GM12878 (cell line): ENCODE measurements at regions not wholly inside any gene's neighbourhood (a gene's known extent, or its start where the extent isn't known, plus 50 kb on each side); places are given as distances from the start of the nearest gene placed in this dataset.

Source experiments
- ATAC-seq: fragments of 200-7000 bp; cut with Tn5 transposase; 3 replicates; pipeline ENCODE4 v1.9.1; 2020; ENCODE audit warnings: mild to moderate bottlenecking, moderate library complexity
- BruUV-seq: library from RNA; stranded (reverse); fragments of 400-500 nt; replicated peaks from 2 replicates; lab custom pipeline; 2021; lab: Mats Ljungman, UMichigan
- CTCF ChIA-PET: fragments of 300-600 bp; sonication (Branson Sonifier 250); formaldehyde crosslinking; extraction: SDS; loops from one replicate; lab custom pipeline; 2021; ENCODE audit warnings: inconsistent platforms; lab: Yijun Ruan, JAX
- POLR2A ChIA-PET: fragments of 350-600 bp; formaldehyde crosslinking; extraction: SDS; loops from one replicate; lab custom pipeline; 2021; ENCODE audit warnings: inconsistent platforms; lab: Charles Lee
- RAD21 ChIA-PET: fragments of 300-600 bp; sonication (Branson Sonifier 250); formaldehyde crosslinking; loops from one replicate; lab custom pipeline; 2023; ENCODE audit warnings: antibody characterized with exemption; ENCODE audit not compliant: unreplicated experiment; lab: Charles Lee
- SMC1A ChIA-PET: fragments of 300-600 bp; sonication (Branson Sonifier 250); formaldehyde crosslinking; loops from one replicate; lab custom pipeline; 2023; ENCODE audit not compliant: unreplicated experiment, uncharacterized antibody; lab: Charles Lee
- DNase-seq: peaks from one replicate; pipeline ENCODE4 v3.0.0-alpha.2; 2011; ENCODE audit warnings: low read depth, low spot score
- FAIRE-seq: peaks from 3 replicates; lab custom pipeline; 2011; peaks lifted over from hg19 to GRCh38; lab: Jason Lieb, UNC
- H2AFZ ChIP-seq: 2 replicates; pipeline ENCODE4 v1.6.0; 2011; ENCODE audit warnings: low read depth, low read length, control low read depth; ENCODE audit not compliant: control insufficient read depth
- H3K27ac ChIP-seq: 2 replicates; pipeline ENCODE4 v1.5.1; 2011; ENCODE audit warnings: control low read depth; ENCODE audit not compliant: control insufficient read depth, insufficient read depth
- H3K27me3 ChIP-seq, 2 experiments: replicated peaks in 1 of 2; 2 replicates each; pipeline versions ENCODE4 v1.6.0 to v1.6.1; 2011; ENCODE audit warnings: low read length in 1 of 2; ENCODE audit not compliant: control insufficient read depth in 2 of 2, insufficient read depth in 2 of 2
- H3K36me3 ChIP-seq, 2 experiments: 2 replicates each; pipeline ENCODE4 v1.5.1; 2011; ENCODE audit warnings: low read length in 1 of 2; ENCODE audit not compliant: control insufficient read depth in 2 of 2, insufficient read depth in 2 of 2
- H3K4me1 ChIP-seq: 2 replicates; pipeline ENCODE4 v1.6.1; 2011; ENCODE audit warnings: mild to moderate bottlenecking, low read length, moderate library complexity, mixed read lengths; ENCODE audit not compliant: control insufficient read depth, insufficient read depth
- H3K4me2 ChIP-seq: 2 replicates; pipeline ENCODE4 v1.6.0; 2011; ENCODE audit warnings: control low read depth; ENCODE audit not compliant: control insufficient read depth, insufficient read depth
- H3K4me3 ChIP-seq: fragments of 200-600 bp; sonication (generic); 2 replicates; pipeline ENCODE4 v1.5.1; 2016
- H3K79me2 ChIP-seq: 2 replicates; pipeline ENCODE4 v1.6.0; 2011; ENCODE audit warnings: low read length; ENCODE audit not compliant: control insufficient read depth, insufficient read depth
- H3K9ac ChIP-seq: 2 replicates; pipeline ENCODE4 v1.8.0; 2011; ENCODE audit warnings: low read length, control low read depth, mixed read lengths; ENCODE audit not compliant: control insufficient read depth, insufficient read depth
- H3K9me3 ChIP-seq: replicated peaks from 3 replicates; pipeline ENCODE4 v1.5.1; 2011; ENCODE audit warnings: mild to moderate bottlenecking, low read length; ENCODE audit not compliant: control insufficient read depth, insufficient read depth
- H4K20me1 ChIP-seq: 2 replicates; pipeline ENCODE4 v1.6.0; 2011; ENCODE audit not compliant: control insufficient read depth, insufficient read depth
- CBX3 ChIP-seq: fragments of 200-600 bp; sonication (generic); IDR thresholded peaks from 2 replicates; pipeline ENCODE4 v1.6.1; 2016; ENCODE audit warnings: low read depth, borderline replicate concordance
- FOS ChIP-seq: IDR thresholded peaks from 3 replicates; pipeline ENCODE4 v1.6.1; 2011; ENCODE audit warnings: borderline replicate concordance; ENCODE audit not compliant: insufficient read length; ENCODE audit errors: extremely low read depth
- LARP7 ChIP-seq: fragments of 450-650 bp; IDR thresholded peaks from 2 replicates; pipeline ENCODE4 v1.6.1; 2017; ENCODE audit warnings: mild to moderate bottlenecking
- MTA2 ChIP-seq: fragments of 450-650 bp; IDR thresholded peaks from 2 replicates; pipeline ENCODE4 v1.6.1; 2016; ENCODE audit warnings: low read depth, mild to moderate bottlenecking, moderate library complexity
- NRF1 ChIP-seq: conservative IDR thresholded peaks from 2 replicates; pipeline ENCODE4 v1.6.1; 2011; ENCODE audit warnings: mild to moderate bottlenecking, low read depth, low read length, improper control_type of control experiment
- POLR2AphosphoS5 ChIP-seq: IDR thresholded peaks from 2 replicates; pipeline ENCODE4 v1.6.1; 2011; ENCODE audit warnings: mild to moderate bottlenecking, low read length, inconsistent platforms
- POU2F2 ChIP-seq: IDR thresholded peaks from 3 replicates; pipeline ENCODE4 v1.6.1; 2011; ENCODE audit warnings: low read depth, mild to moderate bottlenecking, low read length, borderline replicate concordance
- SMARCA5 ChIP-seq: fragments of 450-650 bp; IDR thresholded peaks from 2 replicates; pipeline ENCODE4 v1.6.1; 2017; ENCODE audit warnings: mild to moderate bottlenecking
- ZNF217 ChIP-seq: fragments of 450-650 bp; IDR thresholded peaks from 2 replicates; pipeline ENCODE4 v1.6.1; 2017; ENCODE audit warnings: antibody characterized with exemption, mild to moderate bottlenecking
- WGBS: methylation state at CpG from one replicate; pipeline ENCODE4 v1.1.6; 2016; ENCODE audit warnings: low lambda C conversion rate; ENCODE audit not compliant: insufficient replicate concordance, insufficient coverage; ENCODE audit errors: missing lambda C conversion rate; 5-methylcytosine and 5-hydroxymethylcytosine counted together
- in situ Hi-C: fragments of 300-500 bp; cut with MboI; formaldehyde crosslinking; loops from 9 replicates; pipeline ENCODE4 v1.14.3; 2018; ENCODE audit warnings: mixed read lengths
- intact Hi-C: fragments of 100-400 bp; cut with micrococcal nuclease; formaldehyde crosslinking; loops from one replicate; pipeline ENCODE4 v1.14.2; 2022; ENCODE audit not compliant: unreplicated experiment
- TF ChIP-seq, protein P1 (sequence below): fragments of 450-650 bp; IDR thresholded peaks from 2 replicates; pipeline ENCODE4 v1.6.1; 2017; ENCODE audit warnings: antibody characterized with exemption, mild to moderate bottlenecking, moderate library complexity
- TF ChIP-seq, protein P2 (sequence below): fragments of 450-650 bp; IDR thresholded peaks from 2 replicates; pipeline ENCODE4 v1.6.1; 2018; ENCODE audit warnings: mild to moderate bottlenecking, low read depth, moderate library complexity; ENCODE audit not compliant: partially characterized antibody

DNA sequence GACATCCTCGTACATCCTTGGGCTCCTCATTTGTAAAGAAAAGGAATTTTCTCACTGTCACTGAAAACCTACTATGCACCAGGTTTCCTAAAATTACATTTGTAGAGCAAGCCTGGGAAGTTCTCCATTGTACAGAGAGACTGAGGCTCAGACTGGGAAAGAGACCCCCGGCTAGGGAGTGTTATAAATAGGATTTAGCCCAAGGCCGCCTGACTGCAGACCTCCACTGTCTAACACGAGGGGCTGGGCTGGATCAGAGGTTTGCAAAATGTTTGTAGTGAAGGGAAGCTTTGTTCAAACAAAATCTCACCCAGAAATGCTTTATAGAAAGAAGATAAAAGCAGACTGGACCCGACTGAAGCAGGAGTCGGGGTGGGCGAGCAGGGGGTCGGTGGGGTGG is 131.3 kb downstream of the ACTL8 start:
- DNase-seq (no peak), FAIRE-seq (no peak), ATAC-seq (no peak)
- Histone ChIP-seq H3K27ac (no peak overlapping the region), H3K4me3 (no peak overlapping the region), H3K9ac (no peak overlapping the region), H3K4me1 (no peaks in the 10 kb centered on the region), H3K4me2 (no peak overlapping the region), H3K36me3 (no peaks in the 10 kb centered on the region), H3K79me2 (no peaks in the 10 kb centered on the region), H3K27me3 (no peaks in the 10 kb centered on the region), H4K20me1 (no peaks in the 10 kb centered on the region), H3K9me3 (no peaks in the 10 kb centered on the region), H2AFZ (no peak overlapping the region)
- ChIA-PET CTCF (no interaction called here), POLR2A (no interaction called here), RAD21 (no interaction called here), SMC1A (no interaction called here)
- TF ChIP-seq NRF1 (no peak), CBX3 (no peak), MTA2 (no peak), ZNF217 (no peak), LARP7 (no peak), FOS (no peak), SMARCA5 (no peak), POU2F2 (no peak), POLR2AphosphoS5 (no peak)
- TF ChIP-seq, protein P1, sequence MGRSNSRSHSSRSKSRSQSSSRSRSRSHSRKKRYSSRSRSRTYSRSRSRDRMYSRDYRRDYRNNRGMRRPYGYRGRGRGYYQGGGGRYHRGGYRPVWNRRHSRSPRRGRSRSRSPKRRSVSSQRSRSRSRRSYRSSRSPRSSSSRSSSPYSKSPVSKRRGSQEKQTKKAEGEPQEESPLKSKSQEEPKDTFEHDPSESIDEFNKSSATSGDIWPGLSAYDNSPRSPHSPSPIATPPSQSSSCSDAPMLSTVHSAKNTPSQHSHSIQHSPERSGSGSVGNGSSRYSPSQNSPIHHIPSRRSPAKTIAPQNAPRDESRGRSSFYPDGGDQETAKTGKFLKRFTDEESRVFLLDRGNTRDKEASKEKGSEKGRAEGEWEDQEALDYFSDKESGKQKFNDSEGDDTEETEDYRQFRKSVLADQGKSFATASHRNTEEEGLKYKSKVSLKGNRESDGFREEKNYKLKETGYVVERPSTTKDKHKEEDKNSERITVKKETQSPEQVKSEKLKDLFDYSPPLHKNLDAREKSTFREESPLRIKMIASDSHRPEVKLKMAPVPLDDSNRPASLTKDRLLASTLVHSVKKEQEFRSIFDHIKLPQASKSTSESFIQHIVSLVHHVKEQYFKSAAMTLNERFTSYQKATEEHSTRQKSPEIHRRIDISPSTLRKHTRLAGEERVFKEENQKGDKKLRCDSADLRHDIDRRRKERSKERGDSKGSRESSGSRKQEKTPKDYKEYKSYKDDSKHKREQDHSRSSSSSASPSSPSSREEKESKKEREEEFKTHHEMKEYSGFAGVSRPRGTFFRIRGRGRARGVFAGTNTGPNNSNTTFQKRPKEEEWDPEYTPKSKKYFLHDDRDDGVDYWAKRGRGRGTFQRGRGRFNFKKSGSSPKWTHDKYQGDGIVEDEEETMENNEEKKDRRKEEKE: no peak
- TF ChIP-seq, protein P2, sequence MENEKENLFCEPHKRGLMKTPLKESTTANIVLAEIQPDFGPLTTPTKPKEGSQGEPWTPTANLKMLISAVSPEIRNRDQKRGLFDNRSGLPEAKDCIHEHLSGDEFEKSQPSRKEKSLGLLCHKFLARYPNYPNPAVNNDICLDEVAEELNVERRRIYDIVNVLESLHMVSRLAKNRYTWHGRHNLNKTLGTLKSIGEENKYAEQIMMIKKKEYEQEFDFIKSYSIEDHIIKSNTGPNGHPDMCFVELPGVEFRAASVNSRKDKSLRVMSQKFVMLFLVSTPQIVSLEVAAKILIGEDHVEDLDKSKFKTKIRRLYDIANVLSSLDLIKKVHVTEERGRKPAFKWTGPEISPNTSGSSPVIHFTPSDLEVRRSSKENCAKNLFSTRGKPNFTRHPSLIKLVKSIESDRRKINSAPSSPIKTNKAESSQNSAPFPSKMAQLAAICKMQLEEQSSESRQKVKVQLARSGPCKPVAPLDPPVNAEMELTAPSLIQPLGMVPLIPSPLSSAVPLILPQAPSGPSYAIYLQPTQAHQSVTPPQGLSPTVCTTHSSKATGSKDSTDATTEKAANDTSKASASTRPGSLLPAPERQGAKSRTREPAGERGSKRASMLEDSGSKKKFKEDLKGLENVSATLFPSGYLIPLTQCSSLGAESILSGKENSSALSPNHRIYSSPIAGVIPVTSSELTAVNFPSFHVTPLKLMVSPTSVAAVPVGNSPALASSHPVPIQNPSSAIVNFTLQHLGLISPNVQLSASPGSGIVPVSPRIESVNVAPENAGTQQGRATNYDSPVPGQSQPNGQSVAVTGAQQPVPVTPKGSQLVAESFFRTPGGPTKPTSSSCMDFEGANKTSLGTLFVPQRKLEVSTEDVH: no peak
- no TSS peak for BruUV-seq
- intact Hi-C loops: no loop called here
- 3% methylated on average over 8 of the region's 8 CpGs for WGBS
- in situ Hi-C loops: no loop called here
